NCI-H446 treated with DMSO at 0.1 percent for 48 hours (cell line): ENCODE measurements at regions not wholly inside any gene's neighbourhood (a gene's known extent, or its start where the extent isn't known, plus 50 kb on each side); places are given as distances from the start of the nearest gene placed in this dataset.

Source experiments
- DNase-seq: peaks from one replicate; lab custom pipeline; 2025; lab: John Stamatoyannopoulos, UW

DNA sequence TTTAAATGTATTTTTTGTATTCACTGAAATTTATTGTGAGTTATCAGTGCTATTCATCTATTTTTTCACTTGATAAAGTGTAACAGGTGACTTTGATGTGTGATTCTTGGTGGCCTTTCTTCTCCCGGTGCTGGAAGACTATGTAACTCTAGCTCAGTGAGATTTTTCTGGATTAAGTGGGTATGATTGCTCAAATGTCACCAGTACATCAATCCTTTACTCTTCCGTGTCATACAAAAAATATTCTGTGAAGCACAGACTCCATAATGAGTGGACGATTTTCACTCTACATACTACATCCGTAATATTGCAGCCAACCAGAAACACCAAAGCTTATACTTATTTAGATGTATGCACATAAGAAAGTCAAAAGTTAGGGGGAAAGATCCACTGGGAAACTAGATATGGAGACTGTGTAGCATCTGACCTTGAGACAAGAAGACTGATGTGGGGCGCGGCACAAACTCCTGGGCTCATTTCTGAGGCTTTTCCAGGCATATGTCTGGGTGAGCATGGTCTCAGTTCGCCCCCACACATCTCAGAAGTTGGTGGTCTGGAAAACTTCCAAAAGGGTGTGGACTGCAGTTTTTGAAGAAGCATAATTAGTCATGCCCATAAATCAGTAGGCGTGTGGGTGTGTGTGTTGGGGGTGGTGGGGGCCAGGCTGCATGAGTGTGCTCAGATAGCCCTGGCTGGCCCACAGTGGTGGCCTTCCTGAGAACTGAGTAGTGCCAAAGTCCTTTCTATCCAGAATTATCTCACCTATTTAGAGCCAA, 53.9 kb upstream of the TENM3 start:
- no peak for DNase-seq

- no peak for DNase-seq
Measured at GRCh38 chr4:182190306-182190705, 52.9 kb upstream of the TENM3 start.

GRCh38 chr4:182192511-182193181, 50.6 kb upstream of the TENM3 start:
- DNase-seq, result no peak

GRCh38 chr4:182193311-182193710, 49.9 kb upstream of the TENM3 start:
- no peak for DNase-seq
